Stimulated activated CD4-positive, alpha-beta T cell treated with anti-CD3 and anti-CD28 coated beads, TNF-alpha, amount 100 ng/mL, for 48 hours (primary cell): ENCODE measurements at regions not wholly inside any gene's neighbourhood (a gene's known extent, or its start where the extent isn't known, plus 50 kb on each side); places are given as distances from the start of the nearest gene placed in this dataset.

Experiments
- DNase-seq, 3 donors: peaks; one replicate each; pipeline ENCODE4 v3.0.0-alpha.2; 2020; ENCODE audit warnings: low read depth in 3 of 3

DNA sequence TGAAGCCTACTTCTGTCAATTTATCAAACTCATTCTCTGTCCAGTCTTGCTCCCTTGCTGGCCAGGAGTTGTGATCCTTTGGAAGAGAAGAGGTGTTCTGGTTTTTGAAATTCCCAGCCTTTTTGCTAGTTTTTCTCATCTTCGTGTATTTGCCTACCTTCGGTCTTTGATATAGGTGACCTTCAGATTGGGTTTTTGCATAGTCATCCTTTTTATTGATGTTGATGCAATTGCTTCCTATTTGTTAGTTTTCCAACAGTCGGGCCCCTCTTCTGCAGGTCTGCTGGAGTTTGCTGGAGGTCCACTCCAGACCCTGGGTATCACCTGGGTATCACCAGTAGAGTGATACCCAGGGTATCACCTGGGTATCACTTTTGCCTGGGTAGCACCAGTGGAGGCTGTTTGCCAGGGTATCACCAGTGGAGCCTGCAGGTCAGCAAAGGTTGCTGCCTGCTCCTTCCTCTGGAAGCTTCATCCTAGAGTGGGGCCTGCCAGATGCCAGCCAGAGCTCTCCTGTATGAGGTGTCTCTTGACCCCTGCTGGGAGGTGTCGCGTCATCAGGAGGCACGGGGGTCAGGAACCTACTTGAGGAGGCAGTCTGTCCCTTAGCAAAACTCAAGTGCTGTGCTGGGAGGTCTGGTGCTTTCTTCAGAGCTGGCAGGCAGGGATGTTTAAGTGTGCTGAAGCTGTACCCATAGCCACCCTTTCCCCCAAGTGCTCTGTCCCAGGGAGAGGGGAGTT lies 684.2 kb downstream of the PCDH18 start:
- no peak for DNase-seq

- no peak for DNase-seq
Measured at GRCh38 chr4:136841526-136841925, 690.8 kb downstream of the PCDH18 start.

DNA sequence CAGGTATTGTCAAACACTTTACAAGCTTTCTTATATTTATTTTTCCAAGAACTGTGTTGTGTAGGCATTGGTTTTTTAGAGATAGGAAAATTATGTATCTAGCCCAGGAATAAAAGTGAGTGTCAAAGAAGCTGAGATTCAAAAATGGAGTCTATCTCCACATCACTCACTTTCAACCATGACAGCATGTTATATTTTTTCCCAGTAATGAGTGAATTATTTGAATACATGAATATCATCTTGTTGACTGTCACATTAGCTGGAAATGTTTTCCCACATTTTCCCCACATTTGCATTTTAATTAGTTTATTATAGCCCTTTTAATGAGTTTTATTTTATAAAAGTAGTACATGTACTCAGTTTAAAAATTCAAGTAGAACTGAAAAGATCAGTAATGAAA lies 693.7 kb downstream of the PCDH18 start:
- DNase-seq = no peak

DNA sequence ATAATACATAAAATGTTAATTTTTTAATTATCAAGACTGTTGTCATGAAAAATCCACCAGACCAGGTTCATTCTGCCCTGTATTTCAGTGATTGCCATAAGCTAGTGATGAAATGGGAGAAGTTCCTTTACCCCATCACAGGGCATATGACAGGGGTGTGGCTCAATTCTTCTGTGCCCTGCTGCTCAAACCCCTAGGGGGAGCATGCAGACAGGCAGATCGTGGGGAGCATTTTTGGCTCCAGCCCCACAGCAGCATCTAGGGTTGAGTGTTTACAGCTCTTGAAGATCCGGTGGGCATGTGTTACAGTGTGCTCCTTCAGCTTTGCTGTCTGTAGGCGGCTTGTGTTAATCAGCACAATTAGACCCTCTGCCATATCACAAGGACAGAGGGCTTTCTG lies 700.7 kb downstream of the PCDH18 start:
- DNase-seq = no peak

DNA sequence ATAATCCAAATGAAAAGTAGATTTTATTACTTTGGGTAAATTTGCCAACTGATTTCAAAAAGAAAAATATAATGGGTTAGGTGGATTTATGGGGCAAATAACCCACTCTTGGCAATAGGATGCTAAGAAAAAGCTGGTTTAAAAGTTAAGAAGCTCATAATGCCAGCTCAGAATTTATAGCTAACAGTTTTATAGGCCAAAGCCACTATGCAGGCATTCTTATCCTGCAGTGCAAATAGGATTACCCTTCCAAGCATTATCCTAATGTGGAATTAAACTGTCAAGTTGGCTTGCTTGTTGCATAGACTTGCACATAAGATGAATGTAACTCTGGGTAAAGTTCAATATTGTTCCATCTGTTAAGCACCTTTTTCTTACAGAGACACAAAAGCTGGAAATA lies 703.0 kb downstream of the PCDH18 start:
- no peak for DNase-seq

GRCh38 chr4:136823020-136823419 lies 709.3 kb downstream of the PCDH18 start:
- DNase-seq = no peak

- no peak for DNase-seq
Measured at GRCh38 chr4:136818811-136819330, 713.4 kb downstream of the PCDH18 start.

GRCh38 chr4:136812100-136812880 lies 720.0 kb downstream of the PCDH18 start:
- no peak for DNase-seq

DNA sequence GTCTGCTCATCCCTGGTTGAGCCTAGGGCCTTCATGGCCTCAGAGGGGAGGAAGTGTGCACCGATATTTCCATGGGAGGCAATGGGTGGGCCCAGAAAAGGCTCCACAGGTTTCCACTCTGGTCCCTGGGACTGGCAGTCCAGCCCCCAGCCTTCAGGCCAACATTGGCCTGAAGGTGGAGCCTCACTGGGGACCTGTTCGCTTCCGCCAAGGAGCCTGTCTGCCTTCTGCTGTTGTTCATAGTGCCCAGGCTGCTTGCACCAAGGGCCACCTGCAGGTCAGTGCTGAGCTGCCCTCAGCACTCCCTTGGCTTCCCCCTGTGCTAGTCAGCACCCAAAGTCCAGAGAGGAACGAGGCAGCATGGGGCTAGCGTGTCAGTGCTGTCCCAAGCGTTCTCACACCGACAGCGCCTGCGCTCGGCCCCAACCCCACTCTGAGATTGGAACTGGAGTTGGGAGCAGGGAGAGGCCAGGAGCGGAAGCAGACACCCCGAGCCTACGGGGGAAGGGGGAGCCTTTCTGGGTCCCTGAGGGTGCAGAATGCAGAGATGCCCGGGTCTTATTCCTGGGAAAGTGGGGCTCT lies 720.7 kb downstream of the PCDH18 start:
- no peak for DNase-seq

GRCh38 chr4:136810626-136811025 lies 721.7 kb downstream of the PCDH18 start:
- no peak for DNase-seq

DNA sequence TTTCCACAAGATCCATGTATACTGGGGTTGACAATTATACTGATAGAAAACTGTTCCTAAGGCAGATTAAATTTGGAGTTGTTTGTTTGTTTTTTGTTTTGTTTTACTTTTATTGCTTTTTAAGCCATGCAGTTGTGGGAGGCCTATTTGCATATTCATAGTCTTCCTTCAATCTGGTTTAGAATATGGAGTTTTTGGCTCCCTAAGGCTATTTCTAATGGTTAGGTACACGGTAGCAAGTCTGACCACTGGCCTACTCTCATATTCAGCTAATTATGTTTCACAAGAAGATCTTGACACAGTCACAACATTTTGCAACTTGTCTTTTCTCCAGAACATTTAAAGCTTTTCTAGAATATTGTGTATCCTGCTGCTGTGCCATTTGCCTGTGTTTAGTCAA lies 725.5 kb downstream of the PCDH18 start:
- no peak for DNase-seq

GRCh38 chr4:136805617-136806016 lies 726.7 kb downstream of the PCDH18 start:
- no peak for DNase-seq

- no peak for DNase-seq
Measured at GRCh38 chr4:136803433-136803832, 728.9 kb downstream of the PCDH18 start.

GRCh38 chr4:136800248-136800647 lies 732.0 kb downstream of the PCDH18 start:
- no peak for DNase-seq

- no peak for DNase-seq
Measured at GRCh38 chr4:136796953-136797352, 735.3 kb downstream of the PCDH18 start.

- DNase-seq = no peak
Measured at GRCh38 chr4:136793848-136794247, 738.4 kb downstream of the PCDH18 start.

- no peak for DNase-seq
Measured at GRCh38 chr4:136784326-136784725, 748.0 kb downstream of the PCDH18 start.

DNA sequence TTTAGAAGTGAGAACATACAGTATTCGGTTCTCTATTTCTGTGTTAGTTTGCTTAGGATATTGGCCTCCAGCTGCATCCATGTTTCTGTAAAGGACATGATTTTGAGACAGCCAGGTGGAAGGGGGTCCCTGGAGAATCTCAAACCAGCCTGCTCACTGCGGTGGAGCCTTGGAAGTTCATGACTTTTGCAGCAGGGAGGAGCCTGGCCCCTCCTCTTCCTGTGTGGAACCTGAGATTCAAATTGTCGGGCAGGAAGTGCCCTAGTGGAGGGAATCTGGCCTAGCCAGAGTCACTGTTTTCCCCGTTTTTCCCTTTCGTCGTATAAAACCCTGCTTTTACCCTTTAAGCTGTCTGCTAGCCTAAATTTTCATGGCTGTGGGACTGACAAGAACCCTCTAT lies 762.6 kb downstream of the PCDH18 start:
- no peak for DNase-seq

DNA sequence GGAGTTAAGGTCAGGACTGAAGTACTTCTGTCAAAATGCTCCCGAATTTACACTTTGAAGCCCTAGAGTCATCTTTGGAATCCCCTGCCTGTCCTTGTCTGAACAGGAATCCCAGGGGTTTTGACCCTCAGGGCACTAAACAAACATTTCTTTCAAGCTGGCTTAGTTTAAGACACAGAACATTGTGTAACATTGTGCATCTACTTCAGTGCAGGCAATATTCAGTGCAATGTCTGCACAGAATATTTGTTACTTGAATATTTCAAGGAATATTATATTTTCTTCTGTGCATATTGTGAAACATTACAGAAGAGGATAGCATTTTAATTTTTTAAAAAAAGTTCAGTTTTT lies 763.4 kb downstream of the PCDH18 start:
- no peak for DNase-seq

DNA sequence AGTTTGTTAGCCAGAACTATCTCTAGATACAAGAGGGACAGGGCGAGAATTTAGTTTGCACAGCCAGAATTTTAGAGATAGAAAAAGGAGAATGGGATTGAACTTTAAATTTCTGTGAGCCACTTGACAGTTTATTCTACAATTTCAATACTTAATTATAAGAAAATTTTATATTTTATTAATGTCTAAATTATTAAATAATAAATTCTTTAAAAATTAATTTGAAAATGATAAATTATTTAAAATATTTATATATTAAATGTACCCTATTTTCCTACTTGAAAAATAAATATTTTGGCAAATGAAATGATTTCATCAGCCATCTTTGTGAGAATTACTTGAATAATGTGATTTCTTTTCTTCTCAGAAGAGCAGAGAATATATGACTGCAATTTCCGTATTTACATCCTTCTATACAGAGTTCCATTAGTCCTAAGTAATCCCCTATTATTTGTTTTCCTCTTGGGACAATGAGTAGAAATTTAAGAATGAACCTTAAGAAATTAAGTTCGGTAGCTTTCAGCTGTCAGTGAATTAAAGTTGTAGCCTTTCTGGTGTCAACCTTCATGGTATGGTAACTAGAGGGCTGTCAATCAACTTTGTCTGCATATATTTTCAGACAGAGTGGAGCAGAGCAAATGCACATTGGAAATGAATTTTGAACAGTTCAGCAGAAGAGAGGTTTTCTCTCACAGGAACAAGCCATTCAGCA lies 763.9 kb downstream of the PCDH18 start:
- DNase-seq = no peak

DNA sequence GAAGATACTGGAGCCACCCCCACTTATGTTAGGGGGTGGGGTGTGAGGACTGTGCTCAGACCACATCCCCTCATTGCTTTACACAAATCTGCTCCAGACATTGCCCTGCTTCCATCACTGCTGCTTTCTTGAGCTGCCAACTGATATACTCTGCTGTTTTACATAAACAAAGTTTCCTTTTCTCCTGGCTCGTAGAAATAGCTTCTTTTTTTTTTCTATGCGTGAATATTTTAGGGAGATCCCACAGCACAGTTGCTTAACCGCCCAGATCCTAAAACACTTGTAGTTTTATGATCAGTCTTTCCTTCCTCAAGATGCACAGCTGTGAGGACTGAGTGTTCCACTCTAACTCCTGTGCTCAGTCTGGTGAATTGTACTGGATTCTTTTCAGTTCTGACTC lies 768.4 kb downstream of the PCDH18 start:
- no peak for DNase-seq

GRCh38 chr4:136755531-136755916 lies 776.8 kb downstream of the PCDH18 start:
- no peak for DNase-seq
